IMR-90 (cell line): ENCODE measurements at regions not wholly inside any gene's neighbourhood (a gene's known extent, or its start where the extent isn't known, plus 50 kb on each side); places are given as distances from the start of the nearest gene placed in this dataset.
A peak's percentile ranks its signal among the peaks of the same experiment; 100 is the strongest.

Experiments used
- ATAC-seq: fragments of 200-7000 bp; cut with Tn5 transposase; 2 replicates; pipeline ENCODE4 v1.9.1; 2020; ENCODE audit warnings: low read depth, mild to moderate bottlenecking, moderate library complexity
- BruUV-seq: library from RNA; stranded (reverse); fragments of 400-500 nt; replicated peaks from 2 replicates; lab custom pipeline; 2021; lab: Mats Ljungman, UMichigan
- CTCF ChIA-PET: fragments of 300-600 bp; formaldehyde crosslinking; extraction: SDS; loops from one replicate; lab custom pipeline; 2021; ENCODE audit warnings: antibody characterized with exemption; lab: Yijun Ruan, JAX
- POLR2A ChIA-PET: fragments of 300-600 bp; sonication (Branson Sonifier 250); formaldehyde crosslinking; loops from one replicate; lab custom pipeline; 2022; ENCODE audit warnings: antibody characterized with exemption; ENCODE audit not compliant: unreplicated experiment; lab: Charles Lee
- DNase-seq: peaks from one replicate; pipeline ENCODE4 v3.0.0; 2013
- H2AFZ ChIP-seq: replicated peaks from 2 replicates; pipeline ENCODE3; 2013; ENCODE audit warnings: low read length, mild to moderate bottlenecking; ENCODE audit not compliant: poor library complexity
- H2AK5ac ChIP-seq: 2 replicates; pipeline ENCODE4 v1.6.1; 2013; ENCODE audit warnings: low read depth, low read length, inconsistent platforms
- H2AK9ac ChIP-seq: replicated peaks from 2 replicates; pipeline ENCODE3; 2013; ENCODE audit warnings: mild to moderate bottlenecking, low read depth, low read length, moderate library complexity; ENCODE audit not compliant: poor library complexity
- H2BK120ac ChIP-seq: 2 replicates; pipeline ENCODE4 v1.6.1; 2013; ENCODE audit warnings: low read depth, low read length, inconsistent platforms
- H2BK15ac ChIP-seq: 3 replicates; pipeline ENCODE4 v1.6.1; 2013; ENCODE audit warnings: low read depth, low read length, inconsistent platforms
- H2BK20ac ChIP-seq: 2 replicates; pipeline ENCODE4 v1.6.1; 2013; ENCODE audit warnings: low read depth, mild to moderate bottlenecking, inconsistent platforms, low read length, moderate library complexity
- H2BK5ac ChIP-seq: 2 replicates; pipeline ENCODE4 v1.6.1; 2013; ENCODE audit warnings: mild to moderate bottlenecking, low read depth, low read length, inconsistent platforms; ENCODE audit not compliant: poor library complexity, severe bottlenecking
- H3K14ac ChIP-seq: replicated peaks from 2 replicates; pipeline ENCODE4 v1.6.1; 2013; ENCODE audit warnings: low read depth, low read length, inconsistent platforms
- H3K18ac ChIP-seq: 2 replicates; pipeline ENCODE4 v1.6.1; 2013; ENCODE audit warnings: low read depth, low read length, control low read depth
- H3K23ac ChIP-seq: 2 replicates; pipeline ENCODE4 v1.6.1; 2013; ENCODE audit warnings: low read depth, low read length, inconsistent platforms
- H3K27ac ChIP-seq: 2 replicates; pipeline ENCODE4 v1.5.1; 2013; ENCODE audit warnings: mild to moderate bottlenecking, control low read depth, low read length; ENCODE audit not compliant: insufficient read depth
- H3K27me3 ChIP-seq: 2 replicates; pipeline ENCODE4 v1.6.1; 2013; ENCODE audit warnings: low read length; ENCODE audit not compliant: control insufficient read depth, insufficient read depth
- H3K36me3 ChIP-seq: 2 replicates; pipeline ENCODE4 v1.6.1; 2013; ENCODE audit warnings: low read length, mixed read lengths; ENCODE audit not compliant: control insufficient read depth, insufficient read depth
- H3K4ac ChIP-seq: 2 replicates; pipeline ENCODE4 v1.6.1; 2013; ENCODE audit warnings: low read depth, low read length, inconsistent platforms
- H3K4me1 ChIP-seq: 2 replicates; pipeline ENCODE4 v1.6.1; 2013; ENCODE audit warnings: low read length, mixed read lengths; ENCODE audit not compliant: control insufficient read depth, insufficient read depth
- H3K4me2 ChIP-seq: 2 replicates; pipeline ENCODE4 v1.6.1; 2013; ENCODE audit warnings: low read depth, mild to moderate bottlenecking, control low read depth, low read length, moderate library complexity
- H3K4me3 ChIP-seq: 2 replicates; pipeline ENCODE4 v1.5.1; 2013; ENCODE audit warnings: low read depth, mild to moderate bottlenecking, control low read depth, low read length, moderate library complexity; ENCODE audit not compliant: insufficient read depth
- H3K56ac ChIP-seq: 2 replicates; pipeline ENCODE4 v1.6.1; 2013; ENCODE audit warnings: low read length, inconsistent platforms; ENCODE audit not compliant: insufficient read depth; ENCODE audit errors: extremely low read depth
- H3K79me1 ChIP-seq, 2 experiments: 2 replicates each; pipeline ENCODE4 v1.6.1; 2013; ENCODE audit warnings: low read length in 2 of 2, inconsistent platforms in 1 of 2, low read depth in 1 of 2
- H3K9ac ChIP-seq: 2 replicates; pipeline ENCODE4 v1.6.1; 2013; ENCODE audit warnings: low read depth, low read length, control low read depth
- H3K9me1 ChIP-seq: 2 replicates; pipeline ENCODE4 v1.6.1; 2013; ENCODE audit warnings: low read length, inconsistent platforms; ENCODE audit not compliant: insufficient read depth
- H3K9me3 ChIP-seq: 2 replicates; pipeline ENCODE4 v1.6.1; 2013; ENCODE audit warnings: low read length; ENCODE audit not compliant: control insufficient read depth, insufficient read depth
- H4K20me1 ChIP-seq: 2 replicates; pipeline ENCODE4 v1.6.1; 2013; ENCODE audit warnings: low read length, inconsistent platforms; ENCODE audit not compliant: insufficient read depth
- H4K5ac ChIP-seq: 2 replicates; pipeline ENCODE4 v1.6.1; 2013; ENCODE audit warnings: mild to moderate bottlenecking, low read depth, low read length, control low read depth
- H4K8ac ChIP-seq, 2 experiments: 2 replicates each; pipeline ENCODE4 v1.6.1; 2013; ENCODE audit warnings: low read depth in 2 of 2, low read length in 2 of 2, control low read depth in 1 of 2, inconsistent platforms in 1 of 2
- H4K91ac ChIP-seq: 2 replicates; pipeline ENCODE4 v1.6.1; 2013; ENCODE audit warnings: low read depth, low read length, inconsistent platforms; ENCODE audit not compliant: insufficient read depth
- MAFK ChIP-seq: IDR thresholded peaks from 2 replicates; pipeline ENCODE4 v1.6.1; 2012; ENCODE audit warnings: low read depth, low read length, improper control_type of control experiment
- RFX5 ChIP-seq: IDR thresholded peaks from 2 replicates; pipeline ENCODE4 v1.8.0; 2012; ENCODE audit warnings: low read depth, mild to moderate bottlenecking, low read length, moderate library complexity
- WGBS, 2 experiments: methylation state at CpG; one replicate each; pipeline versions ENCODE4 v1.1.5 to v1.1.7; 2013; ENCODE audit warnings: missing lambda C conversion rate in 2 of 2; ENCODE audit not compliant: insufficient read length in 1 of 2; ENCODE audit errors: extremely low coverage in 2 of 2; 5-methylcytosine and 5-hydroxymethylcytosine counted together
- dilution Hi-C: fragments of 300-500 bp; cut with HindIII; formaldehyde crosslinking; loops from one replicate; pipeline ENCODE4 v1.14.3; 2018; ENCODE audit warnings: low sequenced_read_pairs; ENCODE audit not compliant: unreplicated experiment
- in situ Hi-C: fragments of 300-500 bp; cut with MboI; formaldehyde crosslinking; loops from 3 replicates; pipeline ENCODE4 v1.14.3; 2019; ENCODE audit warnings: low sequenced_read_pairs, inconsistent platforms, mixed read lengths
- intact Hi-C: fragments of 100-400 bp; cut with micrococcal nuclease; formaldehyde crosslinking; loops from 2 replicates; pipeline ENCODE4 v1.10.0; 2022

DNA sequence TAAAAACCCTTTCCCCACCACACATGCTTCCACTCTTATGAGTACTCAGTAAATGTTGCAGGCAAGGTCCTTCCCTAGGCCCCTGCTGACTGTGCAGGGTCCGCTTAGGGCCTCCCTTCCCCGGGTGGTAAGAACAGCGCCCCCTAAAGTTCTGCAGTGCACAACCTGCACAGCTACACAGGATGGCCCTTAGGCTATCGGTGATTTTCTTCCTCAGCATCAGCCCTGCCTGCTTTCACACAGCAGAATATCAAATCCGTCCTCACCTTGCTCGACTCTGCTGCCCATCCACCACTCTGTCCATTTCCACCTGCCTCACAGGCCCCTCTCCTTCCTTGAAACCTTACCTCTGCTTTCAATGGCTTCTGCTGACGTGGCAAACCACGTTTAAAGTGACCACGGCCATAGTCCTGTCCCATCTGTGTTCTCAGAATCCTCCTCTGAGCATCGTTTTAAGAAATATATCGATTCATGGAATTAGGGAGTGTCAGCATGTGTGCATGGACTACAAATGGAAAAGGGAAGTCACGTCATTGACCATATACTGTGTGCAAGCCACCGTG lies 51.4 kb upstream of the TMEM132E start:
- no peak for TF ChIP-seq RFX5
- peak; percentile 20; the same call in 1 of the 2 replicates for TF ChIP-seq MAFK
- 10% methylated on average over 4 of the region's 13 CpGs; no CpG with 5 or more reads in 1 of the 2 experiments for WGBS, 2 experiments
- CTCF ChIA-PET = no interaction called here
- Histone ChIP-seq H4K5ac (no peak overlapping the region), H3K9ac (no peak overlapping the region), H3K14ac (no peak overlapping the region), H4K8ac (no peak overlapping the region), H2BK15ac (no peak overlapping the region), H3K27ac (no peak overlapping the region), H3K18ac (no peak overlapping the region), H3K79me1 (no peaks in the 10 kb centered on the region), H2BK120ac (no peak overlapping the region), H2AK9ac (no peak overlapping the region), H3K4me1 (no peaks in the 10 kb centered on the region), H2BK5ac (no peak overlapping the region), H2BK20ac (no peak overlapping the region), H4K91ac (no peak overlapping the region), H3K27me3 (no peaks in the 10 kb centered on the region; the same call in 1 of the 2 replicates), H2AK5ac (no peak overlapping the region), H3K9me1 (no peaks in the 10 kb centered on the region), H3K23ac (no peak overlapping the region), H3K4ac (no peak overlapping the region), H3K36me3 (no peaks in the 10 kb centered on the region), H3K56ac (no peak overlapping the region), H4K20me1 (no peaks in the 10 kb centered on the region), H3K4me3 (no peak overlapping the region), H2AFZ (no peak overlapping the region), H3K4me2 (no peak overlapping the region), H3K9me3 (no peaks in the 10 kb centered on the region)
- POLR2A ChIA-PET = no interaction called here
- no peak for DNase-seq
- dilution Hi-C loops (no loop called here), in situ Hi-C loops (no loop called here), intact Hi-C loops (no loop called here)
- no peak for ATAC-seq
- no TSS peak for BruUV-seq
